ENCODE measurements at regions not wholly inside any gene's neighbourhood (a gene's known extent, or its start where the extent isn't known, plus 50 kb on each side); places are given as distances from the start of the nearest gene placed in this dataset.
"Not testable (repeated sequence)": the region's sequence is repeated elsewhere in the genome, so short reads cannot be mapped to it uniquely, and the experiment has no call there.

- H3K27ac Mint-ChIP-seq; H3K9me3 Mint-ChIP-seq; H3K4me1 Mint-ChIP-seq (ENCODE audit: low read depth); intact Hi-C loops (cut with micrococcal nuclease); DNase-seq (ENCODE audit: low spot score); H3K36me3 Mint-ChIP-seq (ENCODE audit: low read depth); H3K27me3 Mint-ChIP-seq (ENCODE audit: insufficient read depth); H3K4me3 Mint-ChIP-seq: not testable (repeated sequence)
Measured at GRCh38 chr4:131734321-131734720, 1414.8 kb upstream of the PCDH10 start.

- H3K9me3 Mint-ChIP-seq; H3K4me1 Mint-ChIP-seq (ENCODE audit: low read depth); H3K27me3 Mint-ChIP-seq (ENCODE audit: insufficient read depth); H3K36me3 Mint-ChIP-seq (ENCODE audit: low read depth); H3K4me3 Mint-ChIP-seq; intact Hi-C loops (cut with micrococcal nuclease); H3K27ac Mint-ChIP-seq; DNase-seq (ENCODE audit: low spot score): not testable (repeated sequence)
Measured at GRCh38 chr4:131734851-131735385, 1414.2 kb upstream of the PCDH10 start.

- intact Hi-C loops (cut with micrococcal nuclease); H3K27ac Mint-ChIP-seq; H3K4me1 Mint-ChIP-seq (ENCODE audit: low read depth); H3K9me3 Mint-ChIP-seq; H3K27me3 Mint-ChIP-seq (ENCODE audit: insufficient read depth); H3K4me3 Mint-ChIP-seq; H3K36me3 Mint-ChIP-seq (ENCODE audit: low read depth); DNase-seq (ENCODE audit: low spot score): not testable (repeated sequence)
Measured at GRCh38 chr4:131738991-131739390, 1410.1 kb upstream of the PCDH10 start.

GRCh38 chr4:131741836-131742235, 1407.3 kb upstream of the PCDH10 start:
- H3K36me3 Mint-ChIP-seq (ENCODE audit: low read depth); DNase-seq (ENCODE audit: low spot score); H3K9me3 Mint-ChIP-seq; H3K4me3 Mint-ChIP-seq; H3K27me3 Mint-ChIP-seq (ENCODE audit: insufficient read depth); H3K4me1 Mint-ChIP-seq (ENCODE audit: low read depth); intact Hi-C loops (cut with micrococcal nuclease); H3K27ac Mint-ChIP-seq: not testable (repeated sequence)

- intact Hi-C loops (cut with micrococcal nuclease); H3K9me3 Mint-ChIP-seq; DNase-seq (ENCODE audit: low spot score); H3K27ac Mint-ChIP-seq; H3K36me3 Mint-ChIP-seq (ENCODE audit: low read depth); H3K4me1 Mint-ChIP-seq (ENCODE audit: low read depth); H3K4me3 Mint-ChIP-seq; H3K27me3 Mint-ChIP-seq (ENCODE audit: insufficient read depth): not testable (repeated sequence)
Measured at GRCh38 chr4:131742536-131743205, 1406.4 kb upstream of the PCDH10 start.

- H3K36me3 Mint-ChIP-seq (ENCODE audit: low read depth); H3K27ac Mint-ChIP-seq; H3K4me1 Mint-ChIP-seq (ENCODE audit: low read depth); H3K4me3 Mint-ChIP-seq; intact Hi-C loops (cut with micrococcal nuclease); H3K27me3 Mint-ChIP-seq (ENCODE audit: insufficient read depth); H3K9me3 Mint-ChIP-seq; DNase-seq (ENCODE audit: low spot score): not testable (repeated sequence)
Measured at GRCh38 chr4:131743348-131743747, 1405.7 kb upstream of the PCDH10 start.

- H3K27ac Mint-ChIP-seq; H3K9me3 Mint-ChIP-seq; H3K4me3 Mint-ChIP-seq; H3K36me3 Mint-ChIP-seq (ENCODE audit: low read depth); intact Hi-C loops (cut with micrococcal nuclease); DNase-seq (ENCODE audit: low spot score); H3K4me1 Mint-ChIP-seq (ENCODE audit: low read depth); H3K27me3 Mint-ChIP-seq (ENCODE audit: insufficient read depth): not testable (repeated sequence)
Measured at GRCh38 chr4:131747203-131747602, 1401.9 kb upstream of the PCDH10 start.

- intact Hi-C loops (cut with micrococcal nuclease); H3K27ac Mint-ChIP-seq; H3K27me3 Mint-ChIP-seq (ENCODE audit: insufficient read depth); H3K4me3 Mint-ChIP-seq; DNase-seq (ENCODE audit: low spot score); H3K4me1 Mint-ChIP-seq (ENCODE audit: low read depth); H3K9me3 Mint-ChIP-seq; H3K36me3 Mint-ChIP-seq (ENCODE audit: low read depth): not testable (repeated sequence)
Measured at GRCh38 chr4:131749224-131749623, 1399.9 kb upstream of the PCDH10 start.

- H3K4me1 Mint-ChIP-seq (ENCODE audit: low read depth); DNase-seq (ENCODE audit: low spot score); H3K9me3 Mint-ChIP-seq; H3K36me3 Mint-ChIP-seq (ENCODE audit: low read depth); H3K27me3 Mint-ChIP-seq (ENCODE audit: insufficient read depth); H3K4me3 Mint-ChIP-seq; intact Hi-C loops (cut with micrococcal nuclease); H3K27ac Mint-ChIP-seq: not testable (repeated sequence)
Measured at GRCh38 chr4:131750006-131750405, 1399.1 kb upstream of the PCDH10 start.

- not testable (repeated sequence) for H3K9me3 Mint-ChIP-seq; H3K4me1 Mint-ChIP-seq (ENCODE audit: low read depth)
Measured at GRCh38 chr4:131750469-131750868, 1398.6 kb upstream of the PCDH10 start.

GRCh38 chr4:131762234-131762633, 1386.9 kb upstream of the PCDH10 start:
- intact Hi-C loops (cut with micrococcal nuclease); DNase-seq (ENCODE audit: low spot score); H3K9me3 Mint-ChIP-seq; H3K27ac Mint-ChIP-seq; H3K27me3 Mint-ChIP-seq (ENCODE audit: insufficient read depth); H3K36me3 Mint-ChIP-seq (ENCODE audit: low read depth); H3K4me1 Mint-ChIP-seq (ENCODE audit: low read depth); H3K4me3 Mint-ChIP-seq: not testable (repeated sequence)

More at GRCh38 chr4:131750469-131750868, 1398.6 kb upstream of the PCDH10 start:
- DNase-seq (ENCODE audit: low spot score); H3K27me3 Mint-ChIP-seq (ENCODE audit: insufficient read depth); intact Hi-C loops (cut with micrococcal nuclease); H3K27ac Mint-ChIP-seq; H3K4me3 Mint-ChIP-seq; H3K36me3 Mint-ChIP-seq (ENCODE audit: low read depth): not testable (repeated sequence)

GRCh38 chr4:131764730-131765129, 1384.4 kb upstream of the PCDH10 start:
- no peak overlapping the region for H3K27ac Mint-ChIP-seq
- no peaks in the 10 kb centered on the region for H3K36me3 Mint-ChIP-seq (ENCODE audit: low read depth)
- H3K4me3 Mint-ChIP-seq, result no peak overlapping the region
- intact Hi-C loops (cut with micrococcal nuclease), result no loop called here
- H3K4me1 Mint-ChIP-seq (ENCODE audit: low read depth), result no peaks in the 10 kb centered on the region
- no peaks in the 10 kb centered on the region for H3K9me3 Mint-ChIP-seq
- no peak for DNase-seq (ENCODE audit: low spot score)
- no peaks in the 10 kb centered on the region for H3K27me3 Mint-ChIP-seq (ENCODE audit: insufficient read depth)

GRCh38 chr4:131774382-131774781, 1374.7 kb upstream of the PCDH10 start:
- H3K27me3 Mint-ChIP-seq (ENCODE audit: insufficient read depth); H3K9me3 Mint-ChIP-seq; H3K36me3 Mint-ChIP-seq (ENCODE audit: low read depth); H3K4me1 Mint-ChIP-seq (ENCODE audit: low read depth); DNase-seq (ENCODE audit: low spot score); H3K4me3 Mint-ChIP-seq; H3K27ac Mint-ChIP-seq; intact Hi-C loops (cut with micrococcal nuclease): not testable (repeated sequence)

GRCh38 chr4:131810565-131810964, 1338.5 kb upstream of the PCDH10 start:
- H3K27ac Mint-ChIP-seq; H3K4me1 Mint-ChIP-seq (ENCODE audit: low read depth); DNase-seq (ENCODE audit: low spot score); H3K9me3 Mint-ChIP-seq; H3K4me3 Mint-ChIP-seq; H3K36me3 Mint-ChIP-seq (ENCODE audit: low read depth); intact Hi-C loops (cut with micrococcal nuclease); H3K27me3 Mint-ChIP-seq (ENCODE audit: insufficient read depth): not testable (repeated sequence)

Data from activated T-helper 1 cell treated with anti-CD3 and anti-CD28 coated beads, Interleukin-12 subunit alpha, Interleukin-12 subunit beta, Interleukin-2, Interleukin-4 antibody, amounts not matched to agents 30 ng/mL and 10 ng/mL and 1 ng/mL, durations not matched to agents 14 hours and 24 hours and 36 hours (primary cell).